IMR-90 (cell line): ENCODE measurements at regions not wholly inside any gene's neighbourhood (a gene's known extent, or its start where the extent isn't known, plus 50 kb on each side); places are given as distances from the start of the nearest gene placed in this dataset.

Experiments
- ATAC-seq: fragments of 200-7000 bp; cut with Tn5 transposase; 2 replicates; pipeline ENCODE4 v1.9.1; 2020; ENCODE audit warnings: low read depth, mild to moderate bottlenecking, moderate library complexity
- BruUV-seq: library from RNA; stranded (reverse); fragments of 400-500 nt; replicated peaks from 2 replicates; lab custom pipeline; 2021; lab: Mats Ljungman, UMichigan
- CTCF ChIA-PET: fragments of 300-600 bp; formaldehyde crosslinking; extraction: SDS; loops from one replicate; lab custom pipeline; 2021; ENCODE audit warnings: antibody characterized with exemption; lab: Yijun Ruan, JAX
- POLR2A ChIA-PET: fragments of 300-600 bp; sonication (Branson Sonifier 250); formaldehyde crosslinking; loops from one replicate; lab custom pipeline; 2022; ENCODE audit warnings: antibody characterized with exemption; ENCODE audit not compliant: unreplicated experiment; lab: Charles Lee
- DNase-seq: peaks from one replicate; pipeline ENCODE4 v3.0.0; 2013
- H2AFZ ChIP-seq: replicated peaks from 2 replicates; pipeline ENCODE3; 2013; ENCODE audit warnings: low read length, mild to moderate bottlenecking; ENCODE audit not compliant: poor library complexity
- H2AK5ac ChIP-seq: 2 replicates; pipeline ENCODE4 v1.6.1; 2013; ENCODE audit warnings: low read depth, low read length, inconsistent platforms
- H2AK9ac ChIP-seq: replicated peaks from 2 replicates; pipeline ENCODE3; 2013; ENCODE audit warnings: mild to moderate bottlenecking, low read depth, low read length, moderate library complexity; ENCODE audit not compliant: poor library complexity
- H2BK120ac ChIP-seq: 2 replicates; pipeline ENCODE4 v1.6.1; 2013; ENCODE audit warnings: low read depth, low read length, inconsistent platforms
- H2BK15ac ChIP-seq: 3 replicates; pipeline ENCODE4 v1.6.1; 2013; ENCODE audit warnings: low read depth, low read length, inconsistent platforms
- H2BK20ac ChIP-seq: 2 replicates; pipeline ENCODE4 v1.6.1; 2013; ENCODE audit warnings: low read depth, mild to moderate bottlenecking, inconsistent platforms, low read length, moderate library complexity
- H2BK5ac ChIP-seq: 2 replicates; pipeline ENCODE4 v1.6.1; 2013; ENCODE audit warnings: mild to moderate bottlenecking, low read depth, low read length, inconsistent platforms; ENCODE audit not compliant: poor library complexity, severe bottlenecking
- H3K14ac ChIP-seq: replicated peaks from 2 replicates; pipeline ENCODE4 v1.6.1; 2013; ENCODE audit warnings: low read depth, low read length, inconsistent platforms
- H3K18ac ChIP-seq: 2 replicates; pipeline ENCODE4 v1.6.1; 2013; ENCODE audit warnings: low read depth, low read length, control low read depth
- H3K23ac ChIP-seq: 2 replicates; pipeline ENCODE4 v1.6.1; 2013; ENCODE audit warnings: low read depth, low read length, inconsistent platforms
- H3K27ac ChIP-seq: 2 replicates; pipeline ENCODE4 v1.5.1; 2013; ENCODE audit warnings: mild to moderate bottlenecking, control low read depth, low read length; ENCODE audit not compliant: insufficient read depth
- H3K27me3 ChIP-seq: 2 replicates; pipeline ENCODE4 v1.6.1; 2013; ENCODE audit warnings: low read length; ENCODE audit not compliant: control insufficient read depth, insufficient read depth
- H3K36me3 ChIP-seq: 2 replicates; pipeline ENCODE4 v1.6.1; 2013; ENCODE audit warnings: low read length, mixed read lengths; ENCODE audit not compliant: control insufficient read depth, insufficient read depth
- H3K4ac ChIP-seq: 2 replicates; pipeline ENCODE4 v1.6.1; 2013; ENCODE audit warnings: low read depth, low read length, inconsistent platforms
- H3K4me1 ChIP-seq: 2 replicates; pipeline ENCODE4 v1.6.1; 2013; ENCODE audit warnings: low read length, mixed read lengths; ENCODE audit not compliant: control insufficient read depth, insufficient read depth
- H3K4me2 ChIP-seq: 2 replicates; pipeline ENCODE4 v1.6.1; 2013; ENCODE audit warnings: low read depth, mild to moderate bottlenecking, control low read depth, low read length, moderate library complexity
- H3K4me3 ChIP-seq: 2 replicates; pipeline ENCODE4 v1.5.1; 2013; ENCODE audit warnings: low read depth, mild to moderate bottlenecking, control low read depth, low read length, moderate library complexity; ENCODE audit not compliant: insufficient read depth
- H3K56ac ChIP-seq: 2 replicates; pipeline ENCODE4 v1.6.1; 2013; ENCODE audit warnings: low read length, inconsistent platforms; ENCODE audit not compliant: insufficient read depth; ENCODE audit errors: extremely low read depth
- H3K79me1 ChIP-seq, 2 experiments: 2 replicates each; pipeline ENCODE4 v1.6.1; 2013; ENCODE audit warnings: low read length in 2 of 2, inconsistent platforms in 1 of 2, low read depth in 1 of 2
- H3K9ac ChIP-seq: 2 replicates; pipeline ENCODE4 v1.6.1; 2013; ENCODE audit warnings: low read depth, low read length, control low read depth
- H3K9me1 ChIP-seq: 2 replicates; pipeline ENCODE4 v1.6.1; 2013; ENCODE audit warnings: low read length, inconsistent platforms; ENCODE audit not compliant: insufficient read depth
- H3K9me3 ChIP-seq: 2 replicates; pipeline ENCODE4 v1.6.1; 2013; ENCODE audit warnings: low read length; ENCODE audit not compliant: control insufficient read depth, insufficient read depth
- H4K20me1 ChIP-seq: 2 replicates; pipeline ENCODE4 v1.6.1; 2013; ENCODE audit warnings: low read length, inconsistent platforms; ENCODE audit not compliant: insufficient read depth
- H4K5ac ChIP-seq: 2 replicates; pipeline ENCODE4 v1.6.1; 2013; ENCODE audit warnings: mild to moderate bottlenecking, low read depth, low read length, control low read depth
- H4K8ac ChIP-seq, 2 experiments: 2 replicates each; pipeline ENCODE4 v1.6.1; 2013; ENCODE audit warnings: low read depth in 2 of 2, low read length in 2 of 2, control low read depth in 1 of 2, inconsistent platforms in 1 of 2
- H4K91ac ChIP-seq: 2 replicates; pipeline ENCODE4 v1.6.1; 2013; ENCODE audit warnings: low read depth, low read length, inconsistent platforms; ENCODE audit not compliant: insufficient read depth
- BHLHE40 ChIP-seq: fragments of 150-350 bp; IDR thresholded peaks from 2 replicates; pipeline ENCODE4 v1.6.1; 2016; ENCODE audit warnings: mild to moderate bottlenecking, low read depth, low read length
- POLR2A ChIP-seq: IDR thresholded peaks from 2 replicates; pipeline ENCODE4 v1.6.1; 2012; ENCODE audit warnings: mild to moderate bottlenecking, low read depth, low read length
- RAD21 ChIP-seq: IDR thresholded peaks from 2 replicates; pipeline ENCODE4 v1.6.1; 2012; ENCODE audit warnings: low read length, improper control_type of control experiment
- RFX5 ChIP-seq: IDR thresholded peaks from 2 replicates; pipeline ENCODE4 v1.8.0; 2012; ENCODE audit warnings: low read depth, mild to moderate bottlenecking, low read length, moderate library complexity
- SMC3 ChIP-seq: fragments of 150-350 bp; IDR thresholded peaks from 2 replicates; pipeline ENCODE4 v1.6.1; 2016; ENCODE audit warnings: low read depth, mild to moderate bottlenecking, antibody characterized with exemption, low read length, moderate library complexity
- WGBS, 2 experiments: methylation state at CpG; one replicate each; pipeline versions ENCODE4 v1.1.5 to v1.1.7; 2013; ENCODE audit warnings: missing lambda C conversion rate in 2 of 2; ENCODE audit not compliant: insufficient read length in 1 of 2; ENCODE audit errors: extremely low coverage in 2 of 2; 5-methylcytosine and 5-hydroxymethylcytosine counted together
- dilution Hi-C: fragments of 300-500 bp; cut with HindIII; formaldehyde crosslinking; loops from one replicate; pipeline ENCODE4 v1.14.3; 2018; ENCODE audit warnings: low sequenced_read_pairs; ENCODE audit not compliant: unreplicated experiment
- in situ Hi-C: fragments of 300-500 bp; cut with MboI; formaldehyde crosslinking; loops from 3 replicates; pipeline ENCODE4 v1.14.3; 2019; ENCODE audit warnings: low sequenced_read_pairs, inconsistent platforms, mixed read lengths
- intact Hi-C: fragments of 100-400 bp; cut with micrococcal nuclease; formaldehyde crosslinking; loops from 2 replicates; pipeline ENCODE4 v1.10.0; 2022
- TF ChIP-seq, protein P1 (sequence below): fragments of 150-350 bp; IDR thresholded peaks from 2 replicates; pipeline ENCODE4 v1.6.1; 2016; ENCODE audit warnings: low read depth, mild to moderate bottlenecking, low read length, moderate library complexity, borderline replicate concordance

DNA sequence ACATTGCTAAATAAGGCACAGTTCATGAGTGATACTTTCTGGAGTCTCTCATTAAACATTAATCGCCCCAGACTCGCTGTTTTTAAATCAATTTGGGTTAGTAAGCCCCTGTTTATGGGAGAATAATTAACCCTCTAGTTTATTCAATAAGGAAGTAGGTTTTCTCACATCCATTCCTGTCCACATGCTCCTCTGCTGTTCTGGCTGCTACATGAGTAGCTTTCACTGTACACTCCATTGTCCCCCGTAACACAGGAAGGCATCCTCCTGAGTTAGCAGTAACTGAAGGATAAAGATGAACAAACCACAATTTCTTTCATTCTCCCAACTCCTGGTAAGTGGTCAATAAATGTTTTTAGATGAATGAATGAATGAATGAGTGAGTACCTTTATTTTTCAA, 378.5 kb downstream of the DIPK2A start:
- TF ChIP-seq, protein P1, sequence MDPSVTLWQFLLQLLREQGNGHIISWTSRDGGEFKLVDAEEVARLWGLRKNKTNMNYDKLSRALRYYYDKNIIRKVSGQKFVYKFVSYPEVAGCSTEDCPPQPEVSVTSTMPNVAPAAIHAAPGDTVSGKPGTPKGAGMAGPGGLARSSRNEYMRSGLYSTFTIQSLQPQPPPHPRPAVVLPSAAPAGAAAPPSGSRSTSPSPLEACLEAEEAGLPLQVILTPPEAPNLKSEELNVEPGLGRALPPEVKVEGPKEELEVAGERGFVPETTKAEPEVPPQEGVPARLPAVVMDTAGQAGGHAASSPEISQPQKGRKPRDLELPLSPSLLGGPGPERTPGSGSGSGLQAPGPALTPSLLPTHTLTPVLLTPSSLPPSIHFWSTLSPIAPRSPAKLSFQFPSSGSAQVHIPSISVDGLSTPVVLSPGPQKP: no peak
- TF ChIP-seq RFX5 (no peak), SMC3 (no peak), RAD21 (no peak), BHLHE40 (no peak), POLR2A (no peak)
- no peaks in the 10 kb centered on the region for H3K9me3 ChIP-seq
- H3K9ac ChIP-seq: no peak overlapping the region
- H3K27me3 ChIP-seq: no peaks in the 10 kb centered on the region
- ChIA-PET CTCF (no interaction called here), POLR2A (no interaction called here)
- ATAC-seq: no peak
- H4K8ac ChIP-seq: no peak overlapping the region
- H3K27ac ChIP-seq: no peak overlapping the region
- WGBS, 2 experiments: no CpG with 5 or more reads among the region's 3 CpGs
- H3K14ac ChIP-seq: no peak overlapping the region
- H3K36me3 ChIP-seq: no peaks in the 10 kb centered on the region
- no peak overlapping the region for H2BK120ac ChIP-seq
- no peak overlapping the region for H3K4me3 ChIP-seq
- no peak overlapping the region for H2AK5ac ChIP-seq
- no peak overlapping the region for H2BK15ac ChIP-seq
- no peak for DNase-seq
- H4K5ac ChIP-seq: no peak overlapping the region
- no peak overlapping the region for H3K23ac ChIP-seq
- H2AFZ ChIP-seq: no peak overlapping the region
- dilution Hi-C loops (no loop called here), intact Hi-C loops (no loop called here), in situ Hi-C loops (no loop called here)
- H3K18ac ChIP-seq: no peak overlapping the region
- no peaks in the 10 kb centered on the region for H3K9me1 ChIP-seq
- H4K91ac ChIP-seq: no peak overlapping the region
- H2BK20ac ChIP-seq: no peak overlapping the region
- no TSS peak for BruUV-seq
- no peak overlapping the region for H2AK9ac ChIP-seq
- H4K20me1 ChIP-seq: no peaks in the 10 kb centered on the region
- no peaks in the 10 kb centered on the region for H3K79me1 ChIP-seq
- H3K4me1 ChIP-seq: no peaks in the 10 kb centered on the region
- H3K4me2 ChIP-seq: no peak overlapping the region
- no peak overlapping the region for H3K56ac ChIP-seq
- H3K4ac ChIP-seq: no peak overlapping the region
- no peak overlapping the region for H2BK5ac ChIP-seq
